Progenitor cell of endocrine pancreas (in vitro differentiated cells): ENCODE measurements at regions not wholly inside any gene's neighbourhood (a gene's known extent, or its start where the extent isn't known, plus 50 kb on each side); places are given as distances from the start of the nearest gene placed in this dataset.

Experiments used
- DNase-seq: peaks from one replicate; pipeline ENCODE4 v3.0.0; 2021; ENCODE audit warnings: low spot score; ENCODE audit not compliant: unreplicated experiment
- H3K27ac Mint-ChIP-seq: 2 replicates; pipeline ENCODE4 v1.8.0; 2021; ENCODE audit warnings: mild to moderate bottlenecking, moderate library complexity, mixed read lengths
- H3K27me3 Mint-ChIP-seq: 2 replicates; pipeline ENCODE4 v1.8.0; 2021; ENCODE audit warnings: mixed read lengths
- H3K36me3 Mint-ChIP-seq: 2 replicates; pipeline ENCODE4 v1.8.0; 2022; ENCODE audit warnings: mixed read lengths; ENCODE audit not compliant: insufficient read depth
- H3K4me1 Mint-ChIP-seq: 2 replicates; pipeline ENCODE4 v1.8.0; 2021; ENCODE audit warnings: low read depth, mixed read lengths
- H3K4me3 Mint-ChIP-seq: 2 replicates; pipeline ENCODE4 v1.8.0; 2021; ENCODE audit warnings: low read depth, mild to moderate bottlenecking, moderate library complexity, mixed read lengths
- H3K9me3 Mint-ChIP-seq: 2 replicates; pipeline ENCODE4 v1.8.0; 2021; ENCODE audit warnings: low read depth, mixed read lengths
- CTCF ChIP-seq: fragments of 200-600 bp; sonication (generic); IDR thresholded peaks from one replicate; pipeline ENCODE4 v1.5.0; 2021; ENCODE audit warnings: antibody characterized with exemption, mild to moderate bottlenecking; ENCODE audit not compliant: unreplicated experiment

- Mint-ChIP-seq H3K36me3 (no peaks in the 10 kb centered on the region), H3K27ac (no peak overlapping the region), H3K9me3 (no peaks in the 10 kb centered on the region), H3K4me1 (no peaks in the 10 kb centered on the region), H3K27me3 (peaks cover 3% of the 10 kb centered on the region), H3K4me3 (no peak overlapping the region)
- no peak for DNase-seq
- TF ChIP-seq CTCF: no peak
Measured at GRCh38 chr13:72456486-72456885, 270.9 kb downstream of the MZT1 start.

- Mint-ChIP-seq H3K9me3 (peaks cover 14% of the 10 kb centered on the region), H3K27me3 (no peaks in the 10 kb centered on the region)
- TF ChIP-seq CTCF: no peak
Measured at GRCh38 chr13:72453161-72453560, 274.3 kb downstream of the MZT1 start.

GRCh38 chr13:72448082-72448481 is 279.3 kb downstream of the MZT1 start:
- TF ChIP-seq CTCF: no peak
- Mint-ChIP-seq H3K4me1 (no peaks in the 10 kb centered on the region), H3K36me3 (peaks cover 1% of the 10 kb centered on the region), H3K9me3 (peaks cover 19% of the 10 kb centered on the region), H3K27ac (no peak overlapping the region), H3K27me3 (no peaks in the 10 kb centered on the region), H3K4me3 (no peak overlapping the region)
- DNase-seq: no peak

More at GRCh38 chr13:72453161-72453560, 274.3 kb downstream of the MZT1 start:
- Mint-ChIP-seq H3K4me1 (no peaks in the 10 kb centered on the region), H3K4me3 (no peak overlapping the region), H3K27ac (no peak overlapping the region), H3K36me3 (peaks cover 1% of the 10 kb centered on the region)
- no peak for DNase-seq

DNA sequence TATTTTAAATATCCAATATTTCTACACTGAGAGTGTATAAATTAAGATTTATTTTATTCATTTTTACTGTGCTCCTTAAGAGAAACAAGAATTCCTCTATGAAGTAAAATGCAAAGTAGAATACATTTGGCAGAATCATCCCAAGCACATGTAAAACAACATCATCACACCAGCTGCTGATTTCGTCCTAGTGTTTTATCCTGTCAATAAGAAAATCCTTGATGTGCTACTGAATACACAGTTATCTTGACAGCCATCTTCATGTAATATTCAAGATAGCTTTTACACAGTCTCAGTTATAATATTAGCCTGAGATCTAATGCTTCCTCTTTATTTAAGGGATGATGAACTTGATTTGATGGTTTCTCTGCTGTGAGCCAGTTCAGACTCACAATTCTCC is 282.4 kb downstream of the MZT1 start:
- H3K27ac Mint-ChIP-seq: no peak overlapping the region
- H3K4me3 Mint-ChIP-seq: no peak overlapping the region
- H3K36me3 Mint-ChIP-seq: peaks cover 1% of the 10 kb centered on the region
- H3K4me1 Mint-ChIP-seq: no peaks in the 10 kb centered on the region
- no peak for DNase-seq
- TF ChIP-seq CTCF: no peak
- H3K27me3 Mint-ChIP-seq: no peaks in the 10 kb centered on the region
- H3K9me3 Mint-ChIP-seq: peaks cover 15% of the 10 kb centered on the region

- DNase-seq: no peak
- TF ChIP-seq CTCF: no peak
Measured at GRCh38 chr13:72437458-72437857, 290.0 kb downstream of the MZT1 start.

GRCh38 chr13:72435251-72435650 is 292.2 kb downstream of the MZT1 start:
- no peaks in the 10 kb centered on the region for H3K9me3 Mint-ChIP-seq
- DNase-seq: no peak
- no peak for TF ChIP-seq CTCF

More at GRCh38 chr13:72437458-72437857, 290.0 kb downstream of the MZT1 start:
- H3K9me3 Mint-ChIP-seq: no peaks in the 10 kb centered on the region
- H3K27me3 Mint-ChIP-seq: peaks cover 4% of the 10 kb centered on the region
- no peak overlapping the region for H3K27ac Mint-ChIP-seq
- no peaks in the 10 kb centered on the region for H3K4me1 Mint-ChIP-seq
- H3K36me3 Mint-ChIP-seq: no peaks in the 10 kb centered on the region
- no peak overlapping the region for H3K4me3 Mint-ChIP-seq

More at GRCh38 chr13:72435251-72435650, 292.2 kb downstream of the MZT1 start:
- peaks cover 12% of the 10 kb centered on the region for H3K27me3 Mint-ChIP-seq
- H3K27ac Mint-ChIP-seq: no peak overlapping the region
- H3K4me3 Mint-ChIP-seq: no peak overlapping the region
- peaks cover 5% of the 10 kb centered on the region for H3K4me1 Mint-ChIP-seq
- H3K36me3 Mint-ChIP-seq: no peaks in the 10 kb centered on the region
